Lower lobe of right lung (tissue), 2 donors: ENCODE measurements at regions not wholly inside any gene's neighbourhood (a gene's known extent, or its start where the extent isn't known, plus 50 kb on each side); places are given as distances from the start of the nearest gene placed in this dataset.

Experiments used
- ATAC-seq, 2 donors: fragments of 200-7000 bp; cut with Tn5 transposase; one replicate each; pipeline ENCODE4 v1.9.1; 2020 to 2022; ENCODE audit warnings: mild to moderate bottlenecking in 2 of 2, moderate library complexity in 2 of 2
- DNase-seq: peaks from one replicate; pipeline ENCODE4 v3.0.0-alpha.2; 2020
- H3K27ac ChIP-seq: fragments of 200-600 bp; one replicate; pipeline ENCODE4 v1.8.0; 2022
- H3K27me3 ChIP-seq: fragments of 200-600 bp; one replicate; pipeline ENCODE4 v1.8.0; 2022; ENCODE audit warnings: low read depth
- H3K36me3 ChIP-seq: fragments of 200-600 bp; one replicate; pipeline ENCODE4 v1.8.0; 2022; ENCODE audit warnings: mild to moderate bottlenecking
- H3K4me1 ChIP-seq: fragments of 200-600 bp; one replicate; pipeline ENCODE4 v1.8.0; 2022
- H3K4me3 ChIP-seq: fragments of 200-600 bp; one replicate; pipeline ENCODE4 v1.8.0; 2022; ENCODE audit warnings: mild to moderate bottlenecking
- H3K9me3 ChIP-seq: fragments of 200-600 bp; one replicate; pipeline ENCODE4 v1.8.0; 2022
- intact Hi-C: fragments of 100-400 bp; cut with DNase I; formaldehyde crosslinking; loops from one replicate; pipeline ENCODE4 v1.11.0; 2022
- TF ChIP-seq, protein P1 (sequence below): fragments of 200-600 bp; IDR thresholded peaks from one replicate; pipeline ENCODE4 v1.8.0; 2022; ENCODE audit warnings: antibody characterized with exemption, mild to moderate bottlenecking
- donor health status: DM: no; HTN: yes; CAD: no; lungs with severe emphysema.

DNA sequence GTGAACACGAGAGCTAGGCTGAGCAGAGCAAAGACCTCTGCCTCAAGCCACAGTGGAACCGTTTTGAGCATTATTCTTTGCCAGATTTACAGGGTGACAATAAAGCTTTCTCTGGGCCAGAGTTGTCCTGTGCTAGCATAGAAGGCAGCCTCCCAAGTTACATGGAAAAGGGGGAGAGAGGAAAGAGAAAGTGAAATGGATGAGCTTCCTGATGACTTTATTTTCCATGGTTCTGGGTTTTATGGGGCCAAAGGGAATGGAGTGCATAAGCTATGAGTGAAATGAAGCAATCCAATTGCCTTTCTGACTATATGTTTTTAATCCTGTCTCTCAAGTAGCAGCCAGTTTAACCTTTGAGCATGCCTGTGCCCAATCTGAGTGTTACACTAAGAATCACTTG is 428.4 kb downstream of the COG6 start:
- Histone ChIP-seq H3K9me3 (no peaks in the 10 kb centered on the region), H3K4me3 (no peak overlapping the region), H3K27me3 (no peaks in the 10 kb centered on the region), H3K27ac (no peak overlapping the region), H3K4me1 (no peaks in the 10 kb centered on the region), H3K36me3 (no peaks in the 10 kb centered on the region)
- intact Hi-C loops = no loop called here
- TF ChIP-seq, protein P1, sequence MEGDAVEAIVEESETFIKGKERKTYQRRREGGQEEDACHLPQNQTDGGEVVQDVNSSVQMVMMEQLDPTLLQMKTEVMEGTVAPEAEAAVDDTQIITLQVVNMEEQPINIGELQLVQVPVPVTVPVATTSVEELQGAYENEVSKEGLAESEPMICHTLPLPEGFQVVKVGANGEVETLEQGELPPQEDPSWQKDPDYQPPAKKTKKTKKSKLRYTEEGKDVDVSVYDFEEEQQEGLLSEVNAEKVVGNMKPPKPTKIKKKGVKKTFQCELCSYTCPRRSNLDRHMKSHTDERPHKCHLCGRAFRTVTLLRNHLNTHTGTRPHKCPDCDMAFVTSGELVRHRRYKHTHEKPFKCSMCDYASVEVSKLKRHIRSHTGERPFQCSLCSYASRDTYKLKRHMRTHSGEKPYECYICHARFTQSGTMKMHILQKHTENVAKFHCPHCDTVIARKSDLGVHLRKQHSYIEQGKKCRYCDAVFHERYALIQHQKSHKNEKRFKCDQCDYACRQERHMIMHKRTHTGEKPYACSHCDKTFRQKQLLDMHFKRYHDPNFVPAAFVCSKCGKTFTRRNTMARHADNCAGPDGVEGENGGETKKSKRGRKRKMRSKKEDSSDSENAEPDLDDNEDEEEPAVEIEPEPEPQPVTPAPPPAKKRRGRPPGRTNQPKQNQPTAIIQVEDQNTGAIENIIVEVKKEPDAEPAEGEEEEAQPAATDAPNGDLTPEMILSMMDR = no peak
- DNase-seq (no peak), ATAC-seq (no peak)

DNA sequence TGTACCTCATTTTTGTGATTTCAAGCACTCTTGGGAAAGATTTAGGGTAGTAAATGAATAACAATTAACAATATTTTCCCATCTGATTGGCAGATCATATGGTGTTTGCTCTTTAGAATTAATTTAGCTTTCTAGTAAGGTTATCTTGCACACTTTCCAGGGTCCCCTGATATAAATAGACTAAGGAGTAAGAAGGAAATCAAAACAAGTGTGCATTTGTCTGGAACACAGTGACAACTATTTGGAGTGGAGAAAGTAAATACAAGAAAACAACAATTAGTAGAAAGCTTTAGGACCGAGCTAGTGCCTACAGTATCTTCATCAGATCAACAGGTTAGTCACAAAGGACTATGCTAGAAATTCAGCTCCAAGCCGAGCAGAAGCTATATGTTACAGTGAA is 429.5 kb downstream of the COG6 start:
- Histone ChIP-seq H3K36me3 (no peaks in the 10 kb centered on the region), H3K4me1 (no peaks in the 10 kb centered on the region), H3K4me3 (no peak overlapping the region), H3K9me3 (no peaks in the 10 kb centered on the region), H3K27me3 (no peaks in the 10 kb centered on the region), H3K27ac (no peak overlapping the region)
- intact Hi-C loops = no loop called here
- no peak for ATAC-seq
- DNase-seq = no peak
- TF ChIP-seq, protein P1 = no peak

DNA sequence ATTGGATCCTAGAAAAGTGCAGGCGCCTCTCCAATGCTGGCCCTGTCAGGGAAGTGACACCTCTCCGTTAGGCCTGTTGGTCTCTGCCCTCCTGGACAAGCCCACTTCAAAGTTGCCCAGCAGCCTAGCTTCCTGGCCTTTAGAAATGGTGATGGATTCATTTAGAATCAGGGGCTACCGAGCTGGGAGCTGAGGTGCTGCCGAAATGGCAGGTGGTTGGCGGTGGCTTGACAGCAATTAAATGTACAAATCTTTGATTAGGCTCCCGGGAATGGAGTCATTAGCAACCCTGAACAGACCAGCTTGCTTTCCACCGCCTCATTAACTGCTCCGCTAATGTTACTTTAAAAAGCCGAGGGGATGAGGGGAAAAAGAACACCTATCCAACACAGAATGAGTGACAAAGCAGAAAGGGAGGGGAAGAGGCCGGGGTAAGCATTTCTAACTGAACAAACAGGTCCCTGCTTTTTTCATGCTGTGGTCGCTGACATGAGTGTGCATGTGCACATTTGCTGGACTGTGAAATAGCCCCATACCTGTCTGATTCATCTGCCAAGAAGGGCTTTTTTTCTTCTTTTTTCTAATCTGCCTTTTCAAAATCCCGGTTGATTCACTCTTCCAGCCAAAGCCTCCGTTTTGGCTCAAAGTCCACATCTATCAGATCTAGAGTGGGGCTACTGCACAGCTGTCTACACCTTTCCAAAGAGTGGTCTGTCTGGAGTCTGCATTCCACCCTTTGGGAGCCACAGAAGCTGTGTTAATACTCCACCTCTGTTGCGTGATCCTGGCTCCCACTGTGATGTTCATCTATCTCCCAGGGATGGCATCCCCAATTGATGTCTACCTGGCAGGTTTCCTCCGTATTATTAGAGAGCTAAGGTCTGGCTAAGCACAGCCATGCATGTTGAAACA is 431.9 kb downstream of the COG6 start:
- H3K36me3 ChIP-seq = no peaks in the 10 kb centered on the region
- H3K27ac ChIP-seq = no peak overlapping the region
- intact Hi-C loops = no loop called here
- no peaks in the 10 kb centered on the region for H3K9me3 ChIP-seq
- H3K4me1 ChIP-seq = no peaks in the 10 kb centered on the region
- TF ChIP-seq, protein P1 = no peak
- H3K4me3 ChIP-seq = no peak overlapping the region
- no peak for ATAC-seq
- DNase-seq = no peak
- no peaks in the 10 kb centered on the region for H3K27me3 ChIP-seq

DNA sequence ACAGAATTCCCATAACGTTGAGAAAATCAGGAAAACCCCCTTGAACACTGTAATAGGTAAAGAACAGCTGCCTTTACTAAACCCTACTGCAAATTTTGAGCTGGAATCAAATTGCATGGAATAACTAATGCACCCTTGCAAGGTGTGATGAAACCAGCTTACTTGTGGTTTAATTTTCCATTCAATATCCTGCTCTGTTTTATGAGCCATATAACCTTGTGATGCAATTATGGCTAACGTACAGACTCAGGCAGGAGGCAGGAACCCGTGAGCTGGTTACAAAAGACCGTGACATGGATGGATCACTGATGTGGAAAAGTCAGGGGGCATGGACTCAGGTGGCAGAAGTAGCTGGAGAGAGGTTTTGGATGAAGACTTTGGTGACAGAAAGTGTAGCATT is 438.6 kb downstream of the COG6 start:
- TF ChIP-seq, protein P1 = no peak
- Histone ChIP-seq H3K4me3 (no peak overlapping the region), H3K36me3 (no peaks in the 10 kb centered on the region), H3K4me1 (no peaks in the 10 kb centered on the region), H3K27me3 (no peaks in the 10 kb centered on the region), H3K27ac (no peak overlapping the region), H3K9me3 (no peaks in the 10 kb centered on the region)
- DNase-seq = no peak
- no peak for ATAC-seq
- intact Hi-C loops = no loop called here

DNA sequence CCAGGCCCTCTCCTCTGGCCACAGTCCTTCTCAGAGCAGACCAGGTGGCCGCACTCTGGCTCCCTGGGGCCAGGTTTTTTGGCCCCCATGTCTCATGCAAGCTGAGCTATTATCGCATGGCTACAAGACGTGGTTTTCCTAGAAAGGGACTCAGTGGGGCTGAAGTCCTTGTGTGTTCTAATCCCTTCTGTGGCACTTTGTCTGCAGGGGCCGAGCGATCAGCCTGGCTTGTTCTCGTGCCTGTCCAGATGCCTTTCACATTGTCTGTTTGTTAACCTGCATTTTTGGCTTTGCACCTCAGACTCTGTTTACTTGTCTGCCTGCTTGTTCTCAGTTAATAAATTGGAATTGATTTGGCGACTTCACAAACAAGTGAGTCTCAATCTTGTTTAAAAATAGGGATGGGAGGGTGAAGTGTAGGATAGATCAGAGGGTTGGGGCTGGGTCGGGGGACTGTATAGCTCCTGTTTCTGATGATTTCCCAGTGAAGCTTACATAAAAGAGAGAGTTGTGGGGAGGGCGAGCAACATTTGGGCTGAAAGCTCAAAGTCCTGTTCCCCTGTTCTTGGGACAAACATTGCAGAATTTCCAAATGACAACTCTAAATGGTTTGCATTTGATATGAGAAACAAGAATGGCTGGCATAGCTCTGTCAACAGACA is 440.4 kb downstream of the COG6 start:
- DNase-seq = no peak
- H3K36me3 ChIP-seq = no peaks in the 10 kb centered on the region
- H3K27ac ChIP-seq = no peak overlapping the region
- TF ChIP-seq, protein P1 = no peak
- H3K9me3 ChIP-seq = no peaks in the 10 kb centered on the region
- no peaks in the 10 kb centered on the region for H3K27me3 ChIP-seq
- intact Hi-C loops = no loop called here
- no peak overlapping the region for H3K4me3 ChIP-seq
- no peak for ATAC-seq
- no peaks in the 10 kb centered on the region for H3K4me1 ChIP-seq
